Peyer's patch (tissue), 4 donors: ENCODE measurements at regions not wholly inside any gene's neighbourhood (a gene's known extent, or its start where the extent isn't known, plus 50 kb on each side); places are given as distances from the start of the nearest gene placed in this dataset.
A peak's percentile ranks its signal among the peaks of the same experiment; 100 is the strongest.

Source experiments
- DNase-seq, 3 donors: peaks; one replicate each; pipeline ENCODE4 v3.0.0-alpha.2; 2017 to 2019
- H3K27ac ChIP-seq, 4 donors: fragments of 200-600 bp; sonication (generic); one replicate each; pipeline ENCODE4 v1.5.1; 2016 to 2019
- H3K27me3 ChIP-seq, 2 donors: fragments of 200-600 bp; sonication (generic); one replicate each; pipeline ENCODE4 v1.5.1; 2019
- H3K36me3 ChIP-seq, 3 donors: fragments of 200-600 bp; sonication (generic); one replicate each; pipeline ENCODE4 v1.5.1; 2016 to 2019
- H3K4me1 ChIP-seq, 4 donors: fragments of 200-600 bp; sonication (generic); one replicate each; pipeline ENCODE4 v1.5.1; 2016 to 2019
- H3K4me3 ChIP-seq, 4 donors: fragments of 200-600 bp; sonication (generic); 1 replicate in 3 of 4; 2 replicates in 1 of 4; pipeline ENCODE4 v1.5.1; 2016 to 2019; ENCODE audit warnings: mild to moderate bottlenecking in 1 of 4
- H3K9me3 ChIP-seq, 4 donors: fragments of 200-600 bp; sonication (generic); one replicate each; pipeline ENCODE4 v1.5.1; 2016 to 2019; ENCODE audit warnings: mild to moderate bottlenecking in 1 of 4
- POLR2A ChIP-seq, 2 donors: fragments of 450-650 bp; IDR thresholded peaks; one replicate each; pipeline ENCODE4 v1.5.1; 2017; ENCODE audit warnings: antibody characterized with exemption in 2 of 2, mild to moderate bottlenecking in 2 of 2, moderate library complexity in 2 of 2
- TF ChIP-seq, protein P1 (sequence below), 6 experiments: fragments of 450-650 bp in 4 of 6; fragments of 200-600 bp in 2 of 6; sonication (generic) in 1 of 6; IDR thresholded peaks; one replicate each; pipeline ENCODE4 v1.5.1; 2017 to 2019; ENCODE audit warnings: antibody characterized with exemption in 6 of 6, mild to moderate bottlenecking in 3 of 6, moderate library complexity in 1 of 6

GRCh38 chr12:46472893-46473633, 100.5 kb upstream of the SLC38A2 start:
- peaks cover 0 to 31% (median 3%) of the 10 kb centered on the region in 4 donors for H3K4me1 ChIP-seq
- no peaks in the 10 kb centered on the region for H3K9me3 ChIP-seq
- DNase-seq = no peak
- H3K36me3 ChIP-seq = no peaks in the 10 kb centered on the region
- no peak overlapping the region for H3K4me3 ChIP-seq
- no peak for TF ChIP-seq POLR2A (IDR thresholded peaks at IDR 0.05)
- TF ChIP-seq, protein P1, sequence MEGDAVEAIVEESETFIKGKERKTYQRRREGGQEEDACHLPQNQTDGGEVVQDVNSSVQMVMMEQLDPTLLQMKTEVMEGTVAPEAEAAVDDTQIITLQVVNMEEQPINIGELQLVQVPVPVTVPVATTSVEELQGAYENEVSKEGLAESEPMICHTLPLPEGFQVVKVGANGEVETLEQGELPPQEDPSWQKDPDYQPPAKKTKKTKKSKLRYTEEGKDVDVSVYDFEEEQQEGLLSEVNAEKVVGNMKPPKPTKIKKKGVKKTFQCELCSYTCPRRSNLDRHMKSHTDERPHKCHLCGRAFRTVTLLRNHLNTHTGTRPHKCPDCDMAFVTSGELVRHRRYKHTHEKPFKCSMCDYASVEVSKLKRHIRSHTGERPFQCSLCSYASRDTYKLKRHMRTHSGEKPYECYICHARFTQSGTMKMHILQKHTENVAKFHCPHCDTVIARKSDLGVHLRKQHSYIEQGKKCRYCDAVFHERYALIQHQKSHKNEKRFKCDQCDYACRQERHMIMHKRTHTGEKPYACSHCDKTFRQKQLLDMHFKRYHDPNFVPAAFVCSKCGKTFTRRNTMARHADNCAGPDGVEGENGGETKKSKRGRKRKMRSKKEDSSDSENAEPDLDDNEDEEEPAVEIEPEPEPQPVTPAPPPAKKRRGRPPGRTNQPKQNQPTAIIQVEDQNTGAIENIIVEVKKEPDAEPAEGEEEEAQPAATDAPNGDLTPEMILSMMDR (IDR thresholded peaks at IDR 0.05) = no peak
- H3K27ac ChIP-seq = peak overlapping the region; percentile 6 to 79 (median 49)
- H3K27me3 ChIP-seq = no peaks in the 10 kb centered on the region

- no peaks in the 10 kb centered on the region for H3K27me3 ChIP-seq
- no peaks in the 10 kb centered on the region for H3K9me3 ChIP-seq
- DNase-seq = no peak
- no peak overlapping the region for H3K4me3 ChIP-seq
- H3K27ac ChIP-seq = no peak overlapping the region
- H3K36me3 ChIP-seq = no peaks in the 10 kb centered on the region
- peaks cover 0 to 31% (median 3%) of the 10 kb centered on the region in 4 donors for H3K4me1 ChIP-seq
- TF ChIP-seq POLR2A (IDR thresholded peaks at IDR 0.05) = no peak
- TF ChIP-seq, protein P1 (IDR thresholded peaks at IDR 0.05) = no peak
Observed at GRCh38 chr12:46472144-46472705, 99.7 kb upstream of the SLC38A2 start.

DNA sequence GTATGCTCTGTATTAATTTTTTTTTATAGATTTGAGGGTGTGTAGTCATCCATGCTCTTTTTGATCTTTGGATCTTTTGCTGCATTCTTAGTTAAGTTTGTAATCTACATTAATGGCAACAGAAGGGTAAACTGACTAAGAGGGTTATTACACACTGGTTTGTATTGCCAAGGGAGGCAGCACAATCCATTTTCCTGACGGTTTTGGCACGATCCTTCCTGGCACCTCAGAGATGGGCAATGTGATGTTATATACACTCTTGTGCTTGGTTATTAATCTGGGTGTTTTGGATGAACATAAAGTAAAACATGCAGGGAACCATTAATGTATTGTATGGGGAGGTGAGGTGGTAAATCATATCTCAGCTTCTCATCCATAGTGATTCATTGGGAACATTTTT, 98.8 kb upstream of the SLC38A2 start:
- Histone ChIP-seq H3K27me3 (no peaks in the 10 kb centered on the region), H3K27ac (no peak overlapping the region), H3K4me3 (no peak overlapping the region), H3K9me3 (no peaks in the 10 kb centered on the region), H3K4me1 (peaks cover 0 to 31% (median 3%) of the 10 kb centered on the region in 4 donors), H3K36me3 (no peaks in the 10 kb centered on the region)
- TF ChIP-seq, protein P1 (IDR thresholded peaks at IDR 0.05) = no peak
- TF ChIP-seq POLR2A (IDR thresholded peaks at IDR 0.05) = no peak
- DNase-seq = no peak

GRCh38 chr12:46470975-46471374, 98.4 kb upstream of the SLC38A2 start:
- H3K4me3 ChIP-seq = no peak overlapping the region

DNA sequence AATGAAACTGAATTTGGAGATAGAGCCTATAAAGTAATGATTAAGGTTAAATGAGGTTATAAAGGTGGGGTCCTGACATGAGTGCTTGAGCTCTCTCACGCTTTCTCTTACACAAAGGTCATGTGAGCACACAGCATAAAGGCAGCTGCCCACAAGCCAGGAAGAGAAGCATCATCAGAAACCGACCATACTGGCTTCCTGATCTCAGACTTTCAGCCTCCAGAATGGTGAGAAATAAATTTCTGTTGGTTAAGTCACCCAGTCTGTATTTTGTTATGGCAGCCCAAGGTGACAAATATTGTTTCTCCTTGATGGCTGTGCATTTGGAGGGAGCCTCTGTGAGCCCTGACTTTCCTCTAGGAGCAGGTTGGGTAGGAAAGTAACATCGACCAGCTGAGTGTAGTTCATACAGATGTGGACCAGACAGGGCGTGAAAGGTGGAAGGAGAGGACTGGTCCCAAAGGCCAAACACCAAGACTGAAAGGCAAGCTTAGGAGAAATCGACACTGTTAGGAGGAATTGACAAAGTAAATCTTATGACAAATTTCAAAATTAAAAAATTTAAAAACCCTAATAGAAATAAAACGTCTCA, 97.6 kb upstream of the SLC38A2 start:
- Histone ChIP-seq H3K9me3 (no peaks in the 10 kb centered on the region), H3K27ac (peak overlapping the region in 1 of 4 donors; percentile 4), H3K36me3 (no peaks in the 10 kb centered on the region), H3K4me3 (no peak overlapping the region), H3K4me1 (peaks cover 0 to 31% (median 3%) of the 10 kb centered on the region in 4 donors), H3K27me3 (no peaks in the 10 kb centered on the region)
- DNase-seq = peak in 1 of 3 donors; percentile 55
- TF ChIP-seq POLR2A (IDR thresholded peaks at IDR 0.05) = no peak
- TF ChIP-seq, protein P1 (IDR thresholded peaks at IDR 0.05) = no peak

More at GRCh38 chr12:46470975-46471374, 98.4 kb upstream of the SLC38A2 start:
- no peak for DNase-seq
- TF ChIP-seq POLR2A (IDR thresholded peaks at IDR 0.05) = no peak
- TF ChIP-seq, protein P1 (IDR thresholded peaks at IDR 0.05) = no peak
- H3K9me3 ChIP-seq = no peaks in the 10 kb centered on the region
- H3K27ac ChIP-seq = no peak overlapping the region
- H3K4me1 ChIP-seq = peaks cover 0 to 31% (median 3%) of the 10 kb centered on the region in 4 donors
- no peaks in the 10 kb centered on the region for H3K27me3 ChIP-seq
- H3K36me3 ChIP-seq = no peaks in the 10 kb centered on the region
